Heart right ventricle (tissue), 16 donors: ENCODE measurements at regions not wholly inside any gene's neighbourhood (a gene's known extent, or its start where the extent isn't known, plus 50 kb on each side); places are given as distances from the start of the nearest gene placed in this dataset.

Experiments
- ATAC-seq, 8 donors: fragments of 200-7000 bp; cut with Tn5 transposase; one replicate each; pipeline ENCODE4 v1.9.1; 2020; ENCODE audit warnings: mild to moderate bottlenecking in 8 of 8, moderate library complexity in 8 of 8, moderate number of reproducible peaks in 1 of 8
- DNase-seq, 2 donors: peaks; one replicate each; pipeline ENCODE4 v3.0.0-alpha.2; 2020
- H3K27ac ChIP-seq, 10 donors: fragments of 200-600 bp; sonication (generic) in 2 of 10; one replicate each; pipeline versions ENCODE4 v1.5.0 to v1.8.0; 2020 to 2022; ENCODE audit warnings: mild to moderate bottlenecking in 3 of 10
- H3K27me3 ChIP-seq, 7 donors: fragments of 200-600 bp; one replicate each; pipeline ENCODE4 v1.8.0; 2021 to 2022; ENCODE audit warnings: mild to moderate bottlenecking in 2 of 7
- H3K36me3 ChIP-seq, 9 donors: fragments of 200-600 bp; sonication (generic) in 1 of 9; one replicate each; pipeline versions ENCODE4 v1.5.0 to v1.8.0; 2020 to 2022; ENCODE audit warnings: mild to moderate bottlenecking in 2 of 9
- H3K4me1 ChIP-seq, 9 donors: fragments of 200-600 bp; sonication (generic) in 1 of 9; one replicate each; pipeline versions ENCODE4 v1.5.0 to v1.8.0; 2020 to 2022; ENCODE audit warnings: mild to moderate bottlenecking in 4 of 9
- H3K4me3 ChIP-seq, 10 donors: fragments of 200-600 bp; sonication (generic) in 2 of 10; one replicate each; pipeline versions ENCODE4 v1.5.0 to v1.8.0; 2020 to 2022; ENCODE audit warnings: mild to moderate bottlenecking in 7 of 10, moderate library complexity in 2 of 10
- H3K9me3 ChIP-seq, 11 donors: fragments of 200-600 bp in 10 of 11; sonication (generic) in 2 of 11; one replicate each; pipeline versions ENCODE4 v1.5.0 to v1.8.0; 2013 to 2022; ENCODE audit warnings: mild to moderate bottlenecking in 2 of 11, control low read depth in 1 of 11, moderate library complexity in 1 of 11
- WGBS, 2 donors: extraction: QIAGEN DNeasy Blood & Tissue Kit; methylation state at CpG; one replicate each; pipeline ENCODE4 v1.1.7; 2013; ENCODE audit warnings: inconsistent platforms in 1 of 2; 5-methylcytosine and 5-hydroxymethylcytosine counted together
- intact Hi-C, 10 donors: fragments of 100-400 bp; cut with DNase I; formaldehyde crosslinking; loops; one replicate each; pipeline versions ENCODE4 v1.11.1 to v1.14.2; 2022
- TF ChIP-seq, protein P1 (sequence below), 9 donors: fragments of 200-600 bp; sonication (generic) in 2 of 9; IDR thresholded peaks; one replicate each; pipeline versions ENCODE4 v1.5.0 to v1.8.0; 2021 to 2022; ENCODE audit warnings: antibody characterized with exemption in 9 of 9, mild to moderate bottlenecking in 5 of 9, moderate library complexity in 1 of 9
- donor health status: Arrhythmogenic right ventricular cardiomyopathy.
- donor health status: ischemic (EF 13 %, LVEDD 7.1; RV severe dilation, severe dysfunction).
- donor health status: healthy with polysubstance abuse.
- donor health status: DM: no; HTN: yes; CAD: no.
- donor health status: DM: no; HTN: no; CAD: no.
- donor health status: ischemic (EF 25% LVEDD 6.9; RV normal size, moderate dysfunction).
- donor health status: ischemic (EF 25% LVEDD 5.7; RV mildly dilated, moderate dysfunction).
- donor health status: healthy.
- donor health status: DM: yes; HTN: yes; CAD: no.
- donor health status: Ischemic cardiomyopathy.
- donor health status: ischemic (EF 35%, LVEDD 5.7; RV mildly dilated, moderate dysfunction).
- donor health status: nonischemic (EF 11% LVEDD 7.7; RV severe dilation, severe dysfunction).
- donor health status: DM: yes; HTN: yes; CAD: no.
- donor health status: PGD.
- donor health status: ischemic (EF 29% LVEDD 5.4; RV normal size, mild dysfunction).
- donor health status: nonischemic (EF 23%, LVEDD 6.1; RV moderate dilation, normal function).

DNA sequence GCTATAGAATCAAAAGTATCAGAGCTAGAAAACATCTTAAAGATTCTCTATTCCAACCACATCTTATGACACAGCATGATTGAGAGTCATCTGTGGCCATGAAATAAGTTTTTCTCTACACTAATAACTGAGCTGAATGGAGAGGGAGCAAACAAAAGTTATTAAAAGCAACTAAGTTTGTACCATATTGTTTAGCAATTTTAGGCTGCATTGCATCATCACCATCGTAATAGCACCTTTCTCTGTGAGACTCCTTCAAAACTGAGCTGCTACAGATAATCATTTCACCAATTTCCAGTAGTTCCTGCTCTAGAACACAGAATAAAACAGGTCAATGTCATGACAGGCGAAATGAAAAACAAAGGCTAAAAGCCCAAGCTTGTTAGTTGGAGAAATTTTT lies 1183.9 kb downstream of the DIAPH3 start:
- Histone ChIP-seq H3K4me3 (no peak overlapping the region), H3K9me3 (peaks cover 0 to 26% (median 4%) of the 10 kb centered on the region in 11 donors), H3K36me3 (no peaks in the 10 kb centered on the region), H3K27ac (no peak overlapping the region), H3K27me3 (no peaks in the 10 kb centered on the region), H3K4me1 (no peaks in the 10 kb centered on the region)
- TF ChIP-seq, protein P1, sequence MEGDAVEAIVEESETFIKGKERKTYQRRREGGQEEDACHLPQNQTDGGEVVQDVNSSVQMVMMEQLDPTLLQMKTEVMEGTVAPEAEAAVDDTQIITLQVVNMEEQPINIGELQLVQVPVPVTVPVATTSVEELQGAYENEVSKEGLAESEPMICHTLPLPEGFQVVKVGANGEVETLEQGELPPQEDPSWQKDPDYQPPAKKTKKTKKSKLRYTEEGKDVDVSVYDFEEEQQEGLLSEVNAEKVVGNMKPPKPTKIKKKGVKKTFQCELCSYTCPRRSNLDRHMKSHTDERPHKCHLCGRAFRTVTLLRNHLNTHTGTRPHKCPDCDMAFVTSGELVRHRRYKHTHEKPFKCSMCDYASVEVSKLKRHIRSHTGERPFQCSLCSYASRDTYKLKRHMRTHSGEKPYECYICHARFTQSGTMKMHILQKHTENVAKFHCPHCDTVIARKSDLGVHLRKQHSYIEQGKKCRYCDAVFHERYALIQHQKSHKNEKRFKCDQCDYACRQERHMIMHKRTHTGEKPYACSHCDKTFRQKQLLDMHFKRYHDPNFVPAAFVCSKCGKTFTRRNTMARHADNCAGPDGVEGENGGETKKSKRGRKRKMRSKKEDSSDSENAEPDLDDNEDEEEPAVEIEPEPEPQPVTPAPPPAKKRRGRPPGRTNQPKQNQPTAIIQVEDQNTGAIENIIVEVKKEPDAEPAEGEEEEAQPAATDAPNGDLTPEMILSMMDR (IDR thresholded peaks at IDR 0.05): no peak
- 83 to 85% methylated on average over 2 of the region's 2 CpGs for WGBS, 2 donors
- DNase-seq (no peak), ATAC-seq (no peak)
- intact Hi-C loops: no loop called here

DNA sequence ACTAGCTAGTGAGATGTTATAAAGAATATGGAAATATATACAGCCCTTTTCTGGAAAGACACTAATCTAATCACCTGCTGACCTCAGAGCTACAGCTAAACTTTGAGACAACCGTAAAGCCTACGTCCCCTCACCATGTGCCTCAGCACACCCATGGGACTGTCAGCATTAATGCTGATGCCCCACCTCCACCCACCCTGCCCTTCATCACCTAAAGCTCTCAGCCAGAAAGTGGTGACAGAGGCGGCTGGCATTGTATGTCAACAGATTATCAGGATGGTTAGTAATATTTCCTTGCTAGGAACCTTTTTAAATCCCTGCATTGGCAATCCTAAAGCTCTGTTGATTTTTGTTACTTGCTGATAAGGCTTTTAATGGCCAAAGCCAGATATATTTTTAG lies 1177.9 kb downstream of the DIAPH3 start:
- Histone ChIP-seq H3K4me3 (no peak overlapping the region), H3K27me3 (no peaks in the 10 kb centered on the region), H3K9me3 (peaks cover 0 to 26% (median 4%) of the 10 kb centered on the region in 11 donors), H3K27ac (no peak overlapping the region), H3K36me3 (no peaks in the 10 kb centered on the region), H3K4me1 (peaks cover 0 to 7% (median 0%) of the 10 kb centered on the region in 9 donors)
- intact Hi-C loops: no loop called here
- TF ChIP-seq, protein P1 (IDR thresholded peaks at IDR 0.05): no peak
- ATAC-seq (no peak), DNase-seq (no peak)
- 42 to 52% methylated on average over 3 of the region's 3 CpGs for WGBS, 2 donors

DNA sequence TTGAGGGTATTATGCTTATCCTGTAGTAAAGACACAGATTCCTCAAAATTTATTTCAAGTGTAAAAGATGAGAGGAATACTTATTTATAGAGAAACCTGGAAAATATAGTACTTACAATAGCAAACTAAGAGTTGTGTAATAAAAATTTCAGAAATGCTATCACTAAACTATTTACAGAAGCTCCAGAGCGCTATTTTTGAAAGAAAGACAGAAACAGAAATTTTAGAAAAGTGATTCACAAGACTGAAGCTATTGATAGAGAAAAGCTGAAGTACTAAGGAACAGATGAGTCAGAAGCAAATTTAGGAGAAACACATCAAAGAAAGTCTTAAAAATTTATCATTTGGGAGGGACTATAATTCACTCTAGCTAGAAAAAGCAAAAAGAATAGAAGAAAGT lies 1174.2 kb downstream of the DIAPH3 start:
- H3K27me3 ChIP-seq: no peaks in the 10 kb centered on the region
- H3K27ac ChIP-seq: no peak overlapping the region
- DNase-seq (no peak), ATAC-seq (no peak)
- H3K36me3 ChIP-seq: no peaks in the 10 kb centered on the region
- H3K4me3 ChIP-seq: no peak overlapping the region
- TF ChIP-seq, protein P1 (IDR thresholded peaks at IDR 0.05): no peak
- intact Hi-C loops: no loop called here
- H3K9me3 ChIP-seq: peaks cover 0 to 4% (median 0%) of the 10 kb centered on the region in 11 donors
- H3K4me1 ChIP-seq: peaks cover 0 to 7% (median 0%) of the 10 kb centered on the region in 9 donors
- WGBS, 2 donors: 89 to 100% methylated on average over 1 of the region's 1 CpG

DNA sequence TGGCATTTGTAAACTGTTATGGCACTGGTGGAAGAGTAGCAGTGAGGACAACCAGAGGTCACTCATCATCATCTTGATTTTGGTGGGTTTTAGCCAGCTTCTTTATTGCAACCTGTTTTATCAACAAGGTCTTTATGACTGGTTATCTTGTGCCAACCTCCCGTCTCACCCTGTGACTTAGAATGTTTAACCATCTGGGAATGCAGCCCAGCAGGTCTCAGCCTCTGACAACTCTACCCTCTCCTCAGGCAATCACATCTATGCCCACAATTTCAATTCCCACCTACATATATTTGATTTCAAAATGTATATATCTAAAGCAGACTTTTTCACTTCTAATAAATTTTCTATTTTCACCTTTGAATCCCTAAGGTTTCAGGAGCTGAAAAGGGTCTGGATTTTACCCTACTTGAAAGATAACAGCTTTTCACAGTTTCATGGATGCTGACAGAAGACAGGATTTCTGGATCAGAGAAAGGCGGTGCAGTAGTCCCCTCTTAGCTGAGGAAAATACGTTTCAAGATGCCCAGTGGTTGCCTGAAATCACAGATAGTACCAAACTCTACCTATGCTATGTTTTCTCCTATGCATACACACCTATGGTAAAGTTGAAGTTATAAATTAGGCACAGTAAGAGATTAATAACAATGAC lies 1171.8 kb downstream of the DIAPH3 start:
- Histone ChIP-seq H3K4me1 (no peaks in the 10 kb centered on the region), H3K4me3 (no peak overlapping the region), H3K36me3 (no peaks in the 10 kb centered on the region), H3K27me3 (no peaks in the 10 kb centered on the region), H3K9me3 (no peaks in the 10 kb centered on the region), H3K27ac (no peak overlapping the region)
- TF ChIP-seq, protein P1 (IDR thresholded peaks at IDR 0.05): no peak
- DNase-seq: no peak
- WGBS, 2 donors: 73 to 74% methylated on average over 3 of the region's 3 CpGs
- intact Hi-C loops: no loop called here
- no peak for ATAC-seq
